GM19397 (cell line): ENCODE measurements at regions not wholly inside any gene's neighbourhood (a gene's known extent, or its start where the extent isn't known, plus 50 kb on each side); places are given as distances from the start of the nearest gene placed in this dataset.

Experiments used
- ATAC-seq: cut with Tn5 transposase; IDR thresholded peaks from one replicate; pipeline ENCODE4 v1.9.1; 2021; ENCODE audit warnings: mild to moderate bottlenecking, moderate library complexity; ENCODE audit not compliant: unreplicated experiment

DNA sequence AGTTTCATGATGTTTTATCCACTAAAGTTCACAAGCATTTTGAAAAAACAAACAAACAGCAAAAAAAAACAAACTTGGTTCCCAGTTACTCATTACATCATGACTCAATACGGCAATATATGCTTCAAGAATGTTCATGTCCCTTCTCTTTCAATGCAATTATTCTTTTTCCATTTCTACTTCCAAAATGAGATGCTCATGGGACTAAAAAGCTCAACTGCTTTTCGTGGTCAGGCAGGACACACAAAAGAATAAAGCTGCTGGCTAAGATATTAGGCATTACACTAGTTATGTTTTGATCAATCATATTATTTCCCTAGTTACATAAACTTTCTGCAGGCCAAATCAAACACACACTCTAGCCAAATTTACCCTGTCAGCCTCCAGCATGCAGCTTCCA lies 301.3 kb downstream of the EPHA4 start:
- ATAC-seq, result no peak

DNA sequence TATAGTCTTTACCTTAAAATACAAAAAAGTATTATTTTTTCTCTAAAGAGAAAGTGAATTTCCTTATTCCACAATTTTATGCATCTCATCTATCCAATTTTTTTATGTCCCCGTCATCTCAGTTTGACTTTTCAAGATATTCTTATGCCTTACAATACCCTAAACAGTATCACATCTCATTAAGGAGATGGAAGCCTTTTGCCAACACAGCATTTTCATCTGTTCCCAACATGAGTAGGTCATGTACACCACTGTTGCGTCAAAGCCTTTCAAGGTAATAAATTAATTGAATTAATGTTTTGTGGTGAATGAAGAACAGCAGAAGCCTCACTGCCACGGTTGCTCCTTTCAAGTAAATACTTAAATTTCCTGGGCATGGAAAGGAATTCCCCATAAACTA lies 299.4 kb downstream of the EPHA4 start:
- ATAC-seq, result no peak

DNA sequence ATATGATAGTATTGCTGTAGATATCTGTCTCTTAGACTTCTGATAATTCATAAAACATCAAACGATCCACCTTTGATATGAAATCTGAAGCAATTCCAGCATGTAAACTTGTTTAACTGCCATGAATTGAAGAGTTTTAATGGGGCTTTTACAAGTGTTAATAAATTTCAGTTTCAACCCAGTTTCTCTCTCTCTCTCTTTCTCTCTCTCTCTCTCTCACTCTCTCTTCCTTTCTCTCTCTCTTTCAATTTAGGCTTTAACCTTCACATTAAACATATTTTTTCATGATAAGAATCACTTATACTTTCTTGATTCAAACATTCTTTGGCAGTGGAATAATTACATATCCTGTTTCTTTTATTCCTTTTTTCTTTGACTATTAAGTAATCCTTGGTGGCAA lies 296.1 kb downstream of the EPHA4 start:
- ATAC-seq, result no peak

DNA sequence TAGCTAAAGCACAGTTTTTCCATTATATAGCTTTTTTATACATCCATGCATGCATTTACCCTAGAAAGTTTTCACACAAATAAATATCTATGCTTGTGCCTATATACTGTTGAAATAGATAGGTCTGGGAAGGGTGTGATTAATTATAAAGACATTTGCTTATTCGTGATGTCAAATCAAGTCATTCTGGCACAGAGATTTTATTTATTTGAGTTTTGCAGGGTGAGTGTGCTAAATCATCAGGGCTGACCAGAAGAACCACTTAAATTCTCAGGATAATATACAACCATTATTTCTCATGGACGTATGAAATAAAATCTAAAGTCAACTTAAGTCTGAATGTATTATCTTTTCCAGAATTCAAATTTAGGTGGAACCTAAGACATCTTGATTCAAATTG lies 295.5 kb downstream of the EPHA4 start:
- ATAC-seq, result no peak

DNA sequence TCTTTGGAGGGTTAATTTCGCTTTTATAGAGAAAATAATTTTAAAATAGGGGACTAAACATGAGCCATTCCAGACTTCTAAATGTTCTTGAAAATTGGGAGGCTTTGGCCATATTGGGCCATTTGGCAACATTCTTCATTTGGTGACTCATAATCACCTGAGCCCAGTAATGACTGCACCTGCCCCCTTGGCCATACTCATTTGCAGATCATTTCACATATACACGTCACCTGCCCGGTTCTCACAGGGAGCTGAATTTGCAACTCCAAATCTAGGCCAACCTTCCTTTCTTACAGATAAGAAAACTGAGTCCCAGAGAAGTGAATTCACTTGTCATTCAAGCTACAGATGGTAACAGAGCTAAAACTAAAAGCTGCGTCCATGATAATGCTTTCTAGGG lies 289.7 kb downstream of the EPHA4 start:
- ATAC-seq, result no peak

DNA sequence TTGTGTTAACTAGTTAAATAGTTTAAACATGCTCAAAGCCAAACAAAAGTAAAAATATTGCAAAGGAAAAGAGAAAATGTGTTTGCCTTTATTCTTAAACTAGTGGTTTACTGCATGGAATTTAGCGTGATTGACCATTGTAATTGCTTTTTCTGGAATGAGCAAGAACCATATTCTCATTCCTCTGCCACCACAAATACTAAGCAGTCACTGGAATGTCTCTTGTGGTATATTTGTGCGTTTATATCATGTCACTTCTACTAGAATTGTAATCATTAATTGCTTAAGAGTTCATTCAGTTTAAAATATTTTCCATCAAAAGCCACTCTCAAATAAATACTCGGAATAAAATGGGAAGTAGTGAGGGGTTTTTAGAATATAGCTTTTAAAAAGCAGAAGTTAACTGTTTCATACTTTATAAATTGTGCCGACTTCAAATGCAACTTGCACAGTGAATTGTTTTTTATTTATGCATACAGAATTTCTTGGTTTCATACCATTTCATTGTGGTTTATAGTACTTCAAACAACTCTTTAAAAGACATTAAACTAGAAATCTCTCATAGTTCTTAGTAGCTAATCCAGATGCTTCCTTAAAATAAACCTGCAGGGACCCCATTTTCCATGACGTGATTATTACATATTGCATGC lies 288.1 kb downstream of the EPHA4 start:
- ATAC-seq, result no peak

DNA sequence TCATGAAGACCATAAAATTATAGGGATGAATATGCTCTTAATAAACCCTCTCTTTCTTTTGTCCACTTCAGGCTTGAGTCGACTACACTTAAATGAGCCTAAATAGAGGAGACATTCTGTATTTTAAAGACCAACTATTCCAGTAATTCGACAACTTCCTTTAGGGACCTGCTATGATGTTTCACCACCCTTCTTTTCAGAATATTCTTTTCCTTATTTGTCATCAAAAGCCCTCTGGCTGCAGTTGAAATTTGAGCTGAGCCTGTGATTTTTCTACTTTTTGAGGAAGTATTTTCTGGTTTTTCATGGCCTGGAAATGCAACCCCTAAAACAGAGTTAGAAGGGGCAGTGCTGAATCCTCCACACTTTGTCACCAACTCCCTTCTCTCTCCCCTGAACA lies 287.0 kb downstream of the EPHA4 start:
- no peak for ATAC-seq

DNA sequence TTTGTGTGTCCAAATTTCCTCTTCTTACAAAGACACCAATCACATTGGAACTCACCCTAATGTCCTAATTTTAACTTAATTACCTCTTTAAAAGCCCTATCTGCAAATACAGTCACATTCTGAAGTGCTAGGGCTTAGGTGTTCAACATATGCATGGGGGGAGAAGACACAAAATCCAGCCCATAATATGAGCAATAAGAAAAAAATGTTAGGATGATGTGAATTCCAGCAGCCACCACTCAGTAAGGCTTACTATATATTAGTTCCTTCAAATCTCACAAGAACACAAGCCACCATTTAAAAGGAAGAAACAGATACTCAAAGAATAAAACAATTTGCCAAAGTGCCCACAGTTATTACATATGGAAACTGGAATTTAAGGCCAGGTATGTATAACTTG lies 285.7 kb downstream of the EPHA4 start:
- ATAC-seq, result no peak

DNA sequence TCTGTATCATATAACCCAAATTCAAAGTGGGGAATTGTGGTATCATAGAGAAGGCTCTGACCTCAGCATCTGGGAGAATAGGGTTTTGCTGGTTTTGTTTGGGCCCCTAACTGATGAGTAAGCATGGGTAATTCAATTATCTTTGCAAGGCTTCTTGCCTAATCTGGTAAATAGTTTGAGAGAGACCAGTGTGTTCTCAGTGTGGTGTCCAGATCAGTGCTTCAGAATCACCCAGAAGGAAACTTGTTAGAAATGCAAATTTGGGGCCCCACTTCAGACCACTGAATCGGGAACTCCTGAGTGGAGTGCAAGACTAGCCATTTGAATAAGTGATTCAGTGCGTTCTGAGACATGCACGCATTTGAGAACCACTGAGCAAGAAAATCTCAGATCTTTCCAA lies 282.7 kb downstream of the EPHA4 start:
- no peak for ATAC-seq

DNA sequence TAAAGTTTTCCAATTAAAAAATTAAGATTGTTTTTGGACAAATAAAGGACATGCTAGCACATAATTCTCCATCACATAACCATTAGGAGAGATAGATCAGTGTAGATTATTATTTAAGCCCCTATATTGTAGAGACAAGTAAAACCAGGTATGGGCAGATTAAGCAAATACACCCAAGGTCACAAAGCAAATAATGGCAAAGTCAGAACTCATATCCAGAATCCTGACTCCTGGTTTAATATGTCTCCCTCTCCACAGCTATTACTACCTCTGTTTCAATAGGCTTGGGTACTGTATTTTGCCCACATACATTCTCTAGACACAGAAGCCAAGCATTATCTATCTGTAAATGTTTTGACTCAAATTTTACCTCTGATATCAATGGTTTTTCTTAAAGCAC lies 282.3 kb downstream of the EPHA4 start:
- no peak for ATAC-seq

DNA sequence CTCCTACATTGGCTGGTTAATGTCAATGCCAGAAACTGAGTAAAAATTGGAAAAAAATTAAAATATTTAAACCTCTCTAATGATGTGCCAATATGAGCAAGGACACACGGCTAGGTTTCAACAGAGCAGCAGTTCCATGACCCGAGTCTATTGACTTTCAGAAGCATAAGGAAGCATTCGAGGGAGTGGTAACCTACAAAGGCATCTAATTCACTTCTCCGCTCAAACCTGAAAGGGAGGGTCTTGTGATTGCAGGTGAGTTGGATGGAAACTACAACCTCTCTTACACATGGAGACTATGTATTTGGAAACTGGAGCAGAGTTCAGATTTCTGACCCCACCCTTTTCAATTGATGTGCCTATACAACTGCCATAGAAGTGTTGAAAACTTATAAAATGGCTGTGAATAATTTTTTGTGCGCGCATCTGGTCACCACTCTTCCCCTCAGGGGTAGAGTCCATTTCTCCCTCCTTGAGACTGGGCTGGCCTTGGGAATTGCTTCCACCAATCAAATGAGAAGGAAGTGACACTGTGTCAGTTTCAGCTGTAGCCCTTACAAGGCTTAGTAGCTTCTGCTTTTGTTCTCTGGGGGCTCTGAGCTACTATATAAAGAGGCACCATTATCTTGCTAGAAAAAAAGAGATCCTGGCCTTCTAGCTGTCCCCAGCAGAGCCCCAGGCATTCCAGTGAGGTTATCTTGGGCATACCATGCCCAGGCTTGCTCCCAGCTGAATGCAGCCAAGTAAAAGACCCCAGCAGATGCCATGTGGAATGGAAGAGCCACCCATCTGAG lies 278.0 kb downstream of the EPHA4 start:
- ATAC-seq, result no peak

DNA sequence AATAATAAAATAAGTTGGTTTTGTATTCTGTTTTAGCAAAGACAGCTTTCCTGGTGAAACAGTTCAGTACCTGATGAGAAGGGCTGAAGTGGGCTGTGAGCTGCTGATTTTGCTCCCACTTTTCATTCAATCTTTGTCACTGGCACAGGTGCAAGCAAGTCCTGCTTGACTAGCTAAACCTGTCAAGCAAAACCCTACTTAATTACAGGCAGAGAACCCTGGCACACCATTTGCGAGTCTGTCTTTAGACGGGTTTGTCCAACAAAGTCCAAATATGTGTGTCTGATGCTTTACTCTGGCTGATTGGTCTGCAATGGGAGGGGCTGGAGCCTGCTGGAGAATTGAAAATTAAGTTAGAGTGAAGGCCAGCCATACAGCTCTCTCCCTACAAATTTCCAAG lies 267.2 kb downstream of the EPHA4 start:
- ATAC-seq, result no peak

DNA sequence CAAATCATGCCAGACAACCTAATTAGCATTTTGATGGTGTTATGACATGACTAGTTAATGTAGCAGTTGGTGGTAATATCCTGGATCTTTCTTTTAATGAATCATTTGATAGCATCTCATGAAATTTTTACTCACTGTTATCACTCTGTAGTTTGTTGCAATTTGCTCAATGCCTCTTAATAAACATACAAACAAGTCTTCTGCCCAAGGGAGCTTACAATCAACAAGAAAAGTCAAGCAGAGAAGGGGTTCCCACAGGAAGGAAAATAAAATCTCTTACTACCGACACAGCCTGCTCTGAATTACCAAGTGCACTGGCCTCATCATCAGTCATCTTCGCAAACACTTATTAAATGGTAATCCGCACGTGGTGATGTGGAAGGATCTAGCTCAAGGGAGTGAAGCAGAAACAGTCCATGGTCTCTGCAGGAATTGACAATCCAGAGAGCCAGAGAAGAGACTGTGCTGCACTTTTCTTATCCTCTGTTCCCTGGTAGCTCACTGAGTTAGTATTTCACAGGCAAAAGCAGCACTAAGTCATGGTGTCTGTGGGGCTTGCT lies 263.5 kb downstream of the EPHA4 start:
- no peak for ATAC-seq

DNA sequence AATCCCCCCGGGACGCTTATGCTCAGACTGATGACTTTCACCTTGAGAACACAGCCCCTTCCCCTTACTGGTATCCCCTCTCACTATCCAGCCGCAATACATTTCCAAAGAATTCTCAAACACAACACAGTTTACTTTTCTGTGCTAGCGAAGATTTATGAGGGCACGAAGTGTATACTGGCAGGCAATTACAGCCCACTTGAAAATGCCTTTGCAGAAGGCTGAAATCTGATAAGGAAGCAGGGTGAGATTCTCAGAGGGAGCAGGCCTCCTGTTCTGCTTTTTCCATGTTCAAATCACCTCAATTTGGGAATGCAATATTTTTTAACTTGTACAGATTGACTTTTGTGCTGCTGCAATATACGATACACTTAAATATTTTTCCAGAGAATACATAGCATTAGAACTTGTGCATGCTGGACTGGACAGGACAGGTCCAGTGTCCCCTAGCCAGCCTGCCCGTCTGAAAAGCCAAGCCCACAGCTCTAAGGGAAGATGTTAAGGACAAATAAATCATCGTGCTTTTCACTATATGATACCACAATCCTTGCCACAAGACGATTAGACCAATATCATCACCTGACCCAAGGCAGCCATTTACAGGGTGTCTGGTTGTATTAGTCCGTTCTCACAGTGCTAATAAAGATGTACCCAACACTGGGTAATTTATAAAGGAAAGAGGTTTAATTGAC lies 262.1 kb downstream of the EPHA4 start:
- no peak for ATAC-seq

DNA sequence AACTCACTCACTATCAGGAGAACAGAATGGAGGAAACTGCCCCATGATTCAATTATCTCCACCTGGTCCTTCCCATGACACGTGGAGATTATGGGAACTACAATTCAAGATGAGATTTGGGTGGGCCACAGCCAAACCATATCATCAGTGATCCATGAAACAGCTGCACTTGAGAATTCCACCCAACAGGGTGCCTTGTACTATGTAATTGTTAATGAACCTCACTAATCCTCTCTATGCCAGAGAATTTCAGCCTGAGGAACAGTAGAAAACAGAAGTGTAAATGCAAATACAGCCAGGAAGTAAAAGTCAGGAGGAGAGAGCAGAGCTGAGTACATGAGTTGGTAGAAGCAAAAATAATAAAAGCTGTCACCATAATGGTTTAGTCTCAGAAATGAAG lies 261.4 kb downstream of the EPHA4 start:
- no peak for ATAC-seq

DNA sequence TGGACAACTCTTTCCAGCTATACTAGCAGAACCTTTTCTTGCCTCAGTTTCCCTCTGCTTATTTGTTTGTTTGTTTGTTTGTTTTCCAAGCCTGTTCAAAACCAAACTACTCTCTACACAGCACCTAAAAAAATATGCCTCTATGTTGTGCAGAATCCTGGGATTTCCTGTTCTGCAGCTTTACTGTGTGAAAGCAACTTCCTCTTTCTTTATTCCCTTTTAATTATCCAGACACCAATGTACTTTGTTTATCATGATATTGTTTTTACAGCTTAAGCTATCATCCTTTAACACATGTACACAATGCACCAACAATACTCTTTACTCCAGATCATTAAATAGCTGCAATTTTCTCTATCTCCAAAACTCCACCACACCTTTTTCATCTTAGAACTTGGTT lies 259.5 kb downstream of the EPHA4 start:
- ATAC-seq, result no peak

DNA sequence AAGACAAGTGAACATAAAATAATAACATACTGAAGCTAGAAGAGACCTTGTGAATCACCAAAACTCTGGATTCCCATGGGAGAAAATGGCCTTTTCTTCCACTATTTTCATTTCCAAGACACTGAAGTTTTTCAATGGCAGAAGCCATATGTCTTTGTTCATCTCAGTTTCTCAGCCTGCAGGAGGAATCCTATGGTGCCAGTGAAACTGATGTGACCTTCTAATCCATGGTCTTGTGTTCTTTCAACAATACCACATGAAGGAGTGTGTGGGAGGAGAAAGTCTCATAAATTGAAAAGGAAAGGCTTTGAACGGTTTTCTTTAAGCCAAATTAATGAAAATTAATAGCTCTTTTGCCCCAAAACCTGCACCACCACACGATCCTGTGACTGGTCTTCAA lies 257.3 kb downstream of the EPHA4 start:
- ATAC-seq, result no peak

DNA sequence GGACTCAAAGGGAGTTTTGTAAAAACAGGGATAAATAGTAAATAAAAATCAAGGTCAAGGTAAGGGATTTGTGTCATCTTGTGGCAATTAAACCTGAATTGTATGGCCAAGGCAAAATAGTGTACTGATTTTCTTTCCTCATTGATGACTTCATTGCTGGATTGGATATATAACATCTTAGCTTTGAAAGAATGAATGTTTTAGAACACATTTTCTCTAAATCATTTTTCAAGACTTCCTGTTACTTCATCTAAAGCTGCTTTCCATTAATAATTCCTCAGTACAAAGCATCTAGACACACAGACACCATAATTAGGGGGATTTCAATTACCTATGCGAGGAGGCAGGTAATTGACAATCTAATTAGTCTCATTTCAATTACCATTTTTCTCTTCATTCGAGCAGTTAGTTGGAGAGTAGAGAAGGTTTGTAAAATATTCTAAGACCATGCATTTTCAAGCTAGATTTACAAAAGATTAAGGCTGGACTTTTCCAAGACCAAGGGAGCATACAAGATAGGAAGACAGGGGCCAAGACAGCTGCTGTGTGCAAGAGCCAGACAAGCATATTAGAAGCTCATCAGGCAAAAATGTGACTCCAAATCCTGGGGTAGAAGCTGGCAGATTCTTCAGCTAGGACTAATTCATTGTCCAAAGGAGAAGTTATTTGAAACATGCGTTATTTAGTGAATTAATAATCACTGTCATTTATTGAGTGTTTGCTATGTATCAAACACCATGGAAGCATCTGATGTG lies 253.6 kb downstream of the EPHA4 start:
- ATAC-seq, result no peak

DNA sequence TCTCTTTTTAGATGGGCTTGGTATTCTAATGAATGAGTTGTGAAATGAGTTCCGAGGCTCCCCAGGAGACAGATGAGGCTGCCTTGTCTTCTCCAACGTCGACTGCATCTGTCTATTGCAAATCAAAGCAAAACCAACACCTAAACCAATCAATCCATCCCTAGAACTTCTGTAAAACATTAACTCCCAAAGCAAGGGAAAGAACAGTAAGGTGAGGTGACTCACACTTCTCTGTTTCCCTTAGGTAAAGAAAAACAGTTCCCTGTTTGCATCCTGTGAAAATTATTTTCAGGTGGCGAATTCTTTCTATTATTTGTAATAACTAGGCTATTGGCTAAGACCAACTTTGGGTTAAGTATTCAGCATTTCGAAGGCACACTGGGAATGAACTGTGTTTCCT lies 249.4 kb downstream of the EPHA4 start:
- ATAC-seq, result no peak

DNA sequence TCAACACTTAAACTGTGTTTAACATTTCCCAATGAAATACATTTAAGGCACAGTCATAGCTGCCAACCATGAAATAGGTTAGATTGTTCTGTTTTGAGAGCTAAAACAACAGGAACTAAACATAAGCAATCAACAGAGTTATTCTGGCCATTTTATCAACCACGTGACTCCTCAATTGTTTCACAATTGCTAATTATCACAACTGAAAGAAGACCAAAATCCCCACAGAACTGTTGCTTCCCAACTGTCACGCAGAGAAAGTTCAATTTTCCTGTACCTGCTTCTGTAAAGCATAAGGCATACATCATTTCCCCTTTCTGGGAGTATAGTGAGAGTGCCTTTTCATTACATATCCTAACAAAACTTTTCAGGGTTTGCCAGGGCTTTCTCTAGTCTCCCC lies 248.6 kb downstream of the EPHA4 start:
- ATAC-seq, result no peak

DNA sequence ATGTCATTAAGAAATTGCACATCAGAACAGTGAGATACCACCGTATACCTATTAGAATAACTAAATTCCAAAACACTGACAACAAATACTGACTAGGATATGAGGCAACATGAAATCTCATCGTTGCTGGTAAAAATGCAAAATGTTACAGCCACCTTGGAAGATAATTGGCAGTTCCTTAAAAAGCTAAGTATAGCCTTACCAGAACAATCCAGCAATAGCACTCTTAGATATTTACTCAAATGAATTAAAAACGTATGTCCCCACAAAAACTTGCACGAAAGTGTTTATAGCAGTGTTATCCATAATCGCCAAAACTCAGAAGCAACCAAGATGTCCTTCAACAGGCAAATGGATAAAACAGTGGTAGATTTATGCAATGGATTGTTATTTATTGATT lies 241.7 kb downstream of the EPHA4 start:
- ATAC-seq, result no peak
